B cell (primary cell): ENCODE measurements at regions not wholly inside any gene's neighbourhood (a gene's known extent, or its start where the extent isn't known, plus 50 kb on each side); places are given as distances from the start of the nearest gene placed in this dataset.

Experiments
- ATAC-seq: fragments of 200-7000 bp; cut with Tn5 transposase; one replicate; pipeline ENCODE4 v1.10.0; 2021; ENCODE audit warnings: low read depth, mild to moderate bottlenecking, moderate number of reproducible peaks, moderate library complexity
- CTCF ChIA-PET: fragments of 350-600 bp; sonication (Branson Sonifier 250); formaldehyde crosslinking; loops from one replicate; lab custom pipeline; 2021; ENCODE audit warnings: antibody characterized with exemption, inconsistent platforms; lab: Charles Lee
- POLR2A ChIA-PET: fragments of 350-600 bp; sonication (Branson Sonifier 250); formaldehyde crosslinking; loops from one replicate; lab custom pipeline; 2021; ENCODE audit warnings: antibody characterized with exemption; lab: Charles Lee
- DNase-seq: peaks from one replicate; pipeline ENCODE4 v3.0.0; 2013
- H2AFZ ChIP-seq: 2 replicates; pipeline ENCODE4 v1.6.1; 2012; ENCODE audit warnings: mild to moderate bottlenecking, low read depth, low read length; ENCODE audit not compliant: insufficient read depth, poor library complexity, severe bottlenecking
- H3K27ac ChIP-seq, 2 donors: 1 replicate in 1 of 2; 2 replicates in 1 of 2; pipeline ENCODE4 v1.5.1; 2012 to 2013; ENCODE audit warnings: low read length in 2 of 2, mild to moderate bottlenecking in 2 of 2, moderate library complexity in 1 of 2
- H3K27me3 ChIP-seq, 4 experiments: fragments of 200-600 bp in 1 of 4; sonication (generic) in 1 of 4; replicated peaks in 1 of 4; 1 replicate in 2 of 4; 2 replicates in 2 of 4; pipeline versions ENCODE4 v1.6.1 to v1.7.0; 2013 to 2016; ENCODE audit warnings: low read length in 3 of 4, mild to moderate bottlenecking in 2 of 4, mixed read lengths in 1 of 4, moderate library complexity in 1 of 4; ENCODE audit not compliant: insufficient read depth in 4 of 4, control insufficient read depth in 3 of 4; ENCODE audit errors: control extremely low read depth in 1 of 4
- H3K36me3 ChIP-seq, 2 experiments: replicated peaks in 1 of 2; 1 replicate in 1 of 2; 2 replicates in 1 of 2; pipeline versions ENCODE4 v1.6.1 to v1.7.1; 2013; ENCODE audit warnings: low read length in 1 of 2; ENCODE audit not compliant: insufficient read depth in 2 of 2, control insufficient read depth in 1 of 2; ENCODE audit errors: control extremely low read depth in 1 of 2, extremely low read depth in 1 of 2
- H3K4me1 ChIP-seq, 2 donors: fragments of 200-600 bp in 1 of 2; sonication (generic) in 1 of 2; 1 replicate in 1 of 2; 2 replicates in 1 of 2; pipeline versions ENCODE4 v1.5.1 to v1.6.1; 2013 to 2017; ENCODE audit warnings: low read length in 2 of 2; ENCODE audit not compliant: control insufficient read depth in 2 of 2, insufficient read depth in 2 of 2
- H3K4me2 ChIP-seq: replicated peaks from 2 replicates; pipeline ENCODE3; 2012; ENCODE audit warnings: mild to moderate bottlenecking, low read depth, low read length; ENCODE audit not compliant: poor library complexity, severe bottlenecking
- H3K4me3 ChIP-seq, 5 experiments: fragments of 200-600 bp in 1 of 5; sonication (generic) in 1 of 5; 1 replicate in 3 of 5; 2 replicates in 2 of 5; pipeline versions ENCODE4 v1.5.1 to v1.7.0; 2011 to 2016; ENCODE audit warnings: low read length in 4 of 5, mild to moderate bottlenecking in 4 of 5, low read depth in 2 of 5, control low read depth in 1 of 5, moderate library complexity in 1 of 5; ENCODE audit not compliant: insufficient read depth in 1 of 5; ENCODE audit errors: control extremely low read depth in 1 of 5, extremely low read depth in 1 of 5
- H3K79me2 ChIP-seq: fragments of 200-600 bp; sonication (generic); one replicate; pipeline ENCODE4 v1.6.0; 2016; ENCODE audit warnings: low read length; ENCODE audit not compliant: control insufficient read depth, insufficient read depth
- H3K9ac ChIP-seq: fragments of 200-600 bp; sonication (generic); 2 replicates; pipeline ENCODE4 v1.6.1; 2017; ENCODE audit warnings: mild to moderate bottlenecking, low read length, moderate library complexity
- H3K9me3 ChIP-seq, 3 donors: one replicate each; pipeline versions ENCODE4 v1.6.1 to v1.7.1; 2013; ENCODE audit warnings: low read length in 2 of 3; ENCODE audit not compliant: control insufficient read depth in 2 of 3, insufficient read depth in 1 of 3; ENCODE audit errors: control extremely low read depth in 1 of 3
- H4K20me1 ChIP-seq: 2 replicates; pipeline ENCODE4 v1.6.0; 2012; ENCODE audit warnings: mild to moderate bottlenecking, low read length; ENCODE audit not compliant: insufficient read depth, control insufficient read depth, poor library complexity, severe bottlenecking
- H3K27ac Mint-ChIP-seq: one replicate; pipeline ENCODE4 v1.8.0; 2021; ENCODE audit warnings: mixed read lengths
- H3K27me3 Mint-ChIP-seq: one replicate; pipeline ENCODE4 v1.8.0; 2021; ENCODE audit warnings: mixed read lengths
- H3K4me1 Mint-ChIP-seq: one replicate; pipeline ENCODE4 v1.8.0; 2021; ENCODE audit warnings: mixed read lengths
- H3K4me3 Mint-ChIP-seq: one replicate; pipeline ENCODE4 v1.8.0; 2021; ENCODE audit warnings: mixed read lengths
- H3K9me3 Mint-ChIP-seq: one replicate; pipeline ENCODE4 v1.8.0; 2022; ENCODE audit warnings: mixed read lengths; ENCODE audit not compliant: insufficient read depth
- CTCF ChIP-seq: fragments of 200-600 bp; IDR thresholded peaks from one replicate; pipeline ENCODE4 v1.8.0; 2022; ENCODE audit warnings: antibody characterized with exemption, mild to moderate bottlenecking
- EZH2 ChIP-seq: IDR thresholded peaks from 2 replicates; pipeline ENCODE4 v1.6.1; 2012; ENCODE audit warnings: borderline replicate concordance, low read depth, mild to moderate bottlenecking, moderate library complexity, low read length; ENCODE audit not compliant: insufficient read depth, poor library complexity, severe bottlenecking
- WGBS: methylation state at CpG from one replicate; pipeline ENCODE4 v1.1.5; 2013; ENCODE audit warnings: missing lambda C conversion rate; ENCODE audit not compliant: insufficient coverage; 5-methylcytosine and 5-hydroxymethylcytosine counted together
- intact Hi-C: fragments of 100-400 bp; cut with micrococcal nuclease; formaldehyde crosslinking; loops from one replicate; pipeline ENCODE4 v1.10.0; 2022

- Histone ChIP-seq H3K27ac (no peak overlapping the region), H4K20me1 (no peaks in the 10 kb centered on the region), H3K36me3 (no peaks in the 10 kb centered on the region), H2AFZ (no peak overlapping the region), H3K4me1 (no peaks in the 10 kb centered on the region), H3K4me3 (no peak overlapping the region), H3K27me3 (no peaks in the 10 kb centered on the region), H3K9ac (no peak overlapping the region), H3K79me2 (no peaks in the 10 kb centered on the region), H3K9me3 (peaks cover 0 to 3% (median 0%) of the 10 kb centered on the region in 3 donors), H3K4me2 (no peak overlapping the region)
- ATAC-seq (no peak), DNase-seq (no peak)
- ChIA-PET CTCF (no interaction called here), POLR2A (no interaction called here)
- no peaks in the 10 kb centered on the region for H3K27me3 Mint-ChIP-seq
- H3K27ac Mint-ChIP-seq = no peak overlapping the region
- TF ChIP-seq CTCF (no peak), EZH2 (no peak)
- H3K9me3 Mint-ChIP-seq = peaks cover 4% of the 10 kb centered on the region
- no peak overlapping the region for H3K4me3 Mint-ChIP-seq
- no CpG with 5 or more reads among the region's 1 CpG for WGBS
- no peaks in the 10 kb centered on the region for H3K4me1 Mint-ChIP-seq
- intact Hi-C loops = no loop called here
These were observed 271.4 kb upstream of the LUZP2 start for GRCh38 chr11:24225501-24225900.

GRCh38 chr11:24226606-24227005, 270.2 kb upstream of the LUZP2 start:
- WGBS = 100% methylated on average over 1 of the region's 1 CpG
- no peak overlapping the region for H2AFZ ChIP-seq
- no peak overlapping the region for H3K4me3 ChIP-seq
- Mint-ChIP-seq H3K4me3 (no peak overlapping the region), H3K27me3 (no peaks in the 10 kb centered on the region), H3K4me1 (no peaks in the 10 kb centered on the region), H3K27ac (no peak overlapping the region), H3K9me3 (peaks cover 4% of the 10 kb centered on the region)
- H3K27me3 ChIP-seq = no peaks in the 10 kb centered on the region
- peaks cover 0 to 3% (median 0%) of the 10 kb centered on the region in 3 donors for H3K9me3 ChIP-seq
- DNase-seq (no peak), ATAC-seq (no peak)
- H3K4me1 ChIP-seq = no peaks in the 10 kb centered on the region
- H4K20me1 ChIP-seq = no peaks in the 10 kb centered on the region
- intact Hi-C loops = no loop called here
- H3K4me2 ChIP-seq = no peak overlapping the region
- no peaks in the 10 kb centered on the region for H3K79me2 ChIP-seq
- TF ChIP-seq CTCF (no peak), EZH2 (no peak)
- CTCF ChIA-PET = no interaction called here
- POLR2A ChIA-PET = no interaction called here
- no peak overlapping the region for H3K27ac ChIP-seq
- no peaks in the 10 kb centered on the region for H3K36me3 ChIP-seq
- no peak overlapping the region for H3K9ac ChIP-seq
